GM23338 (cell line): ENCODE measurements at regions not wholly inside any gene's neighbourhood (a gene's known extent, or its start where the extent isn't known, plus 50 kb on each side); places are given as distances from the start of the nearest gene placed in this dataset.

Experiments
- ATAC-seq: fragments of 200-7000 bp; cut with Tn5 transposase; 3 replicates; pipeline ENCODE4 v1.9.1; 2020
- DNase-seq: peaks from one replicate; pipeline ENCODE4 v3.0.0-alpha.2; 2015; ENCODE audit warnings: low spot score
- H2AFZ ChIP-seq: fragments of 200-600 bp; sonication (generic); 2 replicates; pipeline ENCODE4 v1.8.0; 2016; ENCODE audit warnings: antibody characterized with exemption, mild to moderate bottlenecking, moderate library complexity
- H3F3A ChIP-seq: fragments of 200-600 bp; sonication (generic); replicated peaks from 2 replicates; pipeline ENCODE4 v1.8.0; 2017; ENCODE audit warnings: antibody characterized with exemption, mixed run types, low read depth
- H3K27ac ChIP-seq: fragments of 200-600 bp; sonication (generic); 2 replicates; pipeline ENCODE4 v1.6.1; 2016; ENCODE audit warnings: low read depth
- H3K27me3 ChIP-seq: fragments of 200-600 bp; sonication (generic); 2 replicates; pipeline ENCODE4 v1.8.0; 2016; ENCODE audit warnings: mild to moderate bottlenecking, mixed run types, moderate library complexity; ENCODE audit not compliant: insufficient read depth
- H3K36me3 ChIP-seq: fragments of 200-600 bp; sonication (generic); 2 replicates; pipeline ENCODE4 v1.8.0; 2016; ENCODE audit warnings: mild to moderate bottlenecking; ENCODE audit not compliant: insufficient read depth
- H3K4me1 ChIP-seq: fragments of 200-600 bp; sonication (generic); 2 replicates; pipeline ENCODE4 v1.8.0; 2016; ENCODE audit warnings: mild to moderate bottlenecking, moderate library complexity; ENCODE audit not compliant: insufficient read depth
- H3K4me2 ChIP-seq: fragments of 200-600 bp; sonication (generic); 2 replicates; pipeline ENCODE4 v1.7.1; 2017; ENCODE audit warnings: mixed run types
- H3K4me3 ChIP-seq: fragments of 200-600 bp; sonication (generic); 2 replicates; pipeline ENCODE4 v1.6.1; 2016; ENCODE audit warnings: mixed run types
- H3K79me2 ChIP-seq: fragments of 200-600 bp; sonication (generic); replicated peaks from 2 replicates; pipeline ENCODE4 v1.8.0; 2017; ENCODE audit warnings: mild to moderate bottlenecking; ENCODE audit not compliant: insufficient read depth
- H3K9me2 ChIP-seq: fragments of 200-600 bp; sonication (generic); 2 replicates; pipeline ENCODE4 v1.8.0; 2017; ENCODE audit not compliant: insufficient read depth
- H4K20me1 ChIP-seq: fragments of 200-600 bp; sonication (generic); replicated peaks from 2 replicates; pipeline ENCODE4 v1.8.0; 2017; ENCODE audit warnings: mild to moderate bottlenecking; ENCODE audit not compliant: insufficient read depth
- H3K27ac Mint-ChIP-seq: 2 replicates; pipeline ENCODE4 v1.8.0; 2020; ENCODE audit warnings: inconsistent platforms, mild to moderate bottlenecking, moderate library complexity, mixed read lengths
- H3K27me3 Mint-ChIP-seq: 3 replicates; pipeline ENCODE4 v1.8.0; 2022; ENCODE audit warnings: low read depth, mild to moderate bottlenecking, moderate library complexity, mixed read lengths, inconsistent platforms; ENCODE audit not compliant: insufficient read depth, poor library complexity
- H3K36me3 Mint-ChIP-seq: 3 replicates; pipeline ENCODE4 v1.8.0; 2021; ENCODE audit warnings: low read depth, mild to moderate bottlenecking, inconsistent platforms, moderate library complexity, mixed read lengths
- H3K4me1 Mint-ChIP-seq: 3 replicates; pipeline ENCODE4 v1.8.0; 2020; ENCODE audit warnings: mild to moderate bottlenecking, inconsistent platforms, mixed read lengths
- H3K4me3 Mint-ChIP-seq: 3 replicates; pipeline ENCODE4 v1.8.0; 2021; ENCODE audit warnings: moderate library complexity, mild to moderate bottlenecking, inconsistent platforms, mixed read lengths
- H3K9me3 Mint-ChIP-seq: 3 replicates; pipeline ENCODE4 v1.8.0; 2020; ENCODE audit warnings: moderate library complexity, mild to moderate bottlenecking, inconsistent platforms, mixed read lengths
- CREB1 ChIP-seq: fragments of 250-450 bp; sonication (Bioruptor Pico); IDR thresholded peaks from 2 replicates; pipeline ENCODE4 v1.5.0; 2020; ENCODE audit warnings: low read depth, mild to moderate bottlenecking, moderate library complexity
- EZH2 ChIP-seq: fragments of 200-600 bp; sonication (generic); IDR thresholded peaks from one replicate; pipeline ENCODE4 v1.8.0; 2017; ENCODE audit warnings: antibody characterized with exemption, mild to moderate bottlenecking, low read depth; ENCODE audit not compliant: unreplicated experiment
- EZH2phosphoT487 ChIP-seq: fragments of 200-600 bp; sonication (generic); IDR thresholded peaks from one replicate; pipeline ENCODE4 v1.8.1; 2018; ENCODE audit warnings: antibody characterized with exemption; ENCODE audit not compliant: unreplicated experiment
- JUNB ChIP-seq: IDR thresholded peaks from one replicate; pipeline ENCODE4 v1.6.1; 2016; ENCODE audit warnings: antibody characterized with exemption; ENCODE audit not compliant: unreplicated experiment
- NANOG ChIP-seq: IDR thresholded peaks from 2 replicates; pipeline ENCODE4 v1.6.1; 2016; ENCODE audit warnings: antibody characterized with exemption, borderline replicate concordance
- POLR2AphosphoS5 ChIP-seq: IDR thresholded peaks from 2 replicates; pipeline ENCODE4 v1.6.1; 2016; ENCODE audit warnings: antibody characterized with exemption, low read depth
- STAT1 ChIP-seq: IDR thresholded peaks from one replicate; pipeline ENCODE4 v1.6.1; 2016; ENCODE audit warnings: antibody characterized with exemption; ENCODE audit not compliant: unreplicated experiment
- ZNF114 ChIP-seq: fragments of 250-450 bp; sonication (Bioruptor Pico); IDR thresholded peaks from 2 replicates; pipeline ENCODE4 v1.5.0; 2020; ENCODE audit warnings: mild to moderate bottlenecking, moderate library complexity
- ZNF331 ChIP-seq: fragments of 250-450 bp; sonication (Bioruptor Pico); IDR thresholded peaks from 2 replicates; pipeline ENCODE4 v1.5.0; 2020; ENCODE audit warnings: low read depth, mild to moderate bottlenecking, moderate library complexity
- TF ChIP-seq, protein P1 (sequence below): IDR thresholded peaks from one replicate; pipeline ENCODE4 v1.6.1; 2018; ENCODE audit warnings: antibody characterized with exemption; ENCODE audit not compliant: unreplicated experiment
- TF ChIP-seq, protein P2 (sequence below): IDR thresholded peaks from 2 replicates; pipeline ENCODE4 v1.6.1; 2016; ENCODE audit warnings: antibody characterized with exemption
- TF ChIP-seq, protein P3 (sequence below), 2 experiments: fragments of 200-600 bp in 1 of 2; sonication (generic) in 1 of 2; conservative IDR thresholded peaks; 2 replicates each; pipeline versions ENCODE4 v1.5.1 to v1.6.1; 2016 to 2017; ENCODE audit warnings: antibody characterized with exemption in 2 of 2, low read depth in 2 of 2, mild to moderate bottlenecking in 2 of 2, moderate library complexity in 1 of 2
- TF ChIP-seq, protein P4 (sequence below): fragments of 250-450 bp; sonication (Bioruptor Pico); IDR thresholded peaks from 2 replicates; pipeline ENCODE4 v1.5.0; 2020; ENCODE audit warnings: mild to moderate bottlenecking, moderate library complexity

DNA sequence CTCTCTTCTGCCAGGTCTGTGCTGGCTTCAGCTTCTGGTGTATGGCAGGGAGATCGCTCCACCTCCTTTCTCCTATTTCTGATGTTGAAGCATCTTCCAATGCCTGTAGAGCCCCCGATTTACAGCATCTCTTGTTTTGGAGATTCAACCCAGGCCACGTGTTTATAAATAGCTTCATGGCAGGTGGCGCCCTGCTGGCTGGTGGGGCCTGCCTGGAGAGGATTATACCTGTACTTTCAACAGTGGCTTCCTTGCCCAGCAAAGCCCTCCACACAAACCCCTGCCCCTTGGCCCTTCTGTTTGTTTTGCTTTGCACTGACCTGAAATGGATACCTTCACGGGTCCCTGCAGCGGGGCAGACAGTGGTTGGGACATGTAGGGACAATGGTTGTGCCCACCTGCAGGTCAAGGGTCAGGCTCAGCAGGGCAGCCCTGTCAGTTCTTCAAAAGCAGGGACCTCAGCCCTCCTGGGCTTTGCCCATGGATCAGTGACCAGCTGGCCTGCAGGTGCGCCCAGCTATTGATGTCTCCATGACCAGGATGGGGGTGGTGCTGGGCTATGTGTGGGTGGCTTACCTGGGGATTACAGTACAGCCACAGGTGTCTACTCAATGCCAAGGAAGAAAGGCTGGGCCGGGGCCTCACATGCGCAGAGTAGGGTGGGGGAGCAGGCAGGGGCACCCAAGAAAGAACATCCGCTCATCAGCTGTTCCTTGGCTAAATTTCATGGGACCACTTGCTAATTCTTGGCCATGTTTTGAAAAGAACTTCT, 112.7 kb upstream of the PRR23C start:
- no peak overlapping the region for H2AFZ ChIP-seq
- no peaks in the 10 kb centered on the region for H4K20me1 ChIP-seq
- Mint-ChIP-seq H3K27me3 (no peaks in the 10 kb centered on the region), H3K9me3 (no peaks in the 10 kb centered on the region; the same call in 2 of the 3 replicates), H3K27ac (no peak overlapping the region), H3K4me1 (peaks cover 11% of the 10 kb centered on the region), H3K36me3 (no peaks in the 10 kb centered on the region), H3K4me3 (no peak overlapping the region)
- ATAC-seq (peak; percentile 59), DNase-seq (no peak)
- TF ChIP-seq, protein P1, sequence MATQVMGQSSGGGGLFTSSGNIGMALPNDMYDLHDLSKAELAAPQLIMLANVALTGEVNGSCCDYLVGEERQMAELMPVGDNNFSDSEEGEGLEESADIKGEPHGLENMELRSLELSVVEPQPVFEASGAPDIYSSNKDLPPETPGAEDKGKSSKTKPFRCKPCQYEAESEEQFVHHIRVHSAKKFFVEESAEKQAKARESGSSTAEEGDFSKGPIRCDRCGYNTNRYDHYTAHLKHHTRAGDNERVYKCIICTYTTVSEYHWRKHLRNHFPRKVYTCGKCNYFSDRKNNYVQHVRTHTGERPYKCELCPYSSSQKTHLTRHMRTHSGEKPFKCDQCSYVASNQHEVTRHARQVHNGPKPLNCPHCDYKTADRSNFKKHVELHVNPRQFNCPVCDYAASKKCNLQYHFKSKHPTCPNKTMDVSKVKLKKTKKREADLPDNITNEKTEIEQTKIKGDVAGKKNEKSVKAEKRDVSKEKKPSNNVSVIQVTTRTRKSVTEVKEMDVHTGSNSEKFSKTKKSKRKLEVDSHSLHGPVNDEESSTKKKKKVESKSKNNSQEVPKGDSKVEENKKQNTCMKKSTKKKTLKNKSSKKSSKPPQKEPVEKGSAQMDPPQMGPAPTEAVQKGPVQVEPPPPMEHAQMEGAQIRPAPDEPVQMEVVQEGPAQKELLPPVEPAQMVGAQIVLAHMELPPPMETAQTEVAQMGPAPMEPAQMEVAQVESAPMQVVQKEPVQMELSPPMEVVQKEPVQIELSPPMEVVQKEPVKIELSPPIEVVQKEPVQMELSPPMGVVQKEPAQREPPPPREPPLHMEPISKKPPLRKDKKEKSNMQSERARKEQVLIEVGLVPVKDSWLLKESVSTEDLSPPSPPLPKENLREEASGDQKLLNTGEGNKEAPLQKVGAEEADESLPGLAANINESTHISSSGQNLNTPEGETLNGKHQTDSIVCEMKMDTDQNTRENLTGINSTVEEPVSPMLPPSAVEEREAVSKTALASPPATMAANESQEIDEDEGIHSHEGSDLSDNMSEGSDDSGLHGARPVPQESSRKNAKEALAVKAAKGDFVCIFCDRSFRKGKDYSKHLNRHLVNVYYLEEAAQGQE, result no peak
- TF ChIP-seq, protein P2, sequence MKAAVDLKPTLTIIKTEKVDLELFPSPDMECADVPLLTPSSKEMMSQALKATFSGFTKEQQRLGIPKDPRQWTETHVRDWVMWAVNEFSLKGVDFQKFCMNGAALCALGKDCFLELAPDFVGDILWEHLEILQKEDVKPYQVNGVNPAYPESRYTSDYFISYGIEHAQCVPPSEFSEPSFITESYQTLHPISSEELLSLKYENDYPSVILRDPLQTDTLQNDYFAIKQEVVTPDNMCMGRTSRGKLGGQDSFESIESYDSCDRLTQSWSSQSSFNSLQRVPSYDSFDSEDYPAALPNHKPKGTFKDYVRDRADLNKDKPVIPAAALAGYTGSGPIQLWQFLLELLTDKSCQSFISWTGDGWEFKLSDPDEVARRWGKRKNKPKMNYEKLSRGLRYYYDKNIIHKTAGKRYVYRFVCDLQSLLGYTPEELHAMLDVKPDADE, result no peak
- TF ChIP-seq JUNB, result no peak
- TF ChIP-seq, protein P3, sequence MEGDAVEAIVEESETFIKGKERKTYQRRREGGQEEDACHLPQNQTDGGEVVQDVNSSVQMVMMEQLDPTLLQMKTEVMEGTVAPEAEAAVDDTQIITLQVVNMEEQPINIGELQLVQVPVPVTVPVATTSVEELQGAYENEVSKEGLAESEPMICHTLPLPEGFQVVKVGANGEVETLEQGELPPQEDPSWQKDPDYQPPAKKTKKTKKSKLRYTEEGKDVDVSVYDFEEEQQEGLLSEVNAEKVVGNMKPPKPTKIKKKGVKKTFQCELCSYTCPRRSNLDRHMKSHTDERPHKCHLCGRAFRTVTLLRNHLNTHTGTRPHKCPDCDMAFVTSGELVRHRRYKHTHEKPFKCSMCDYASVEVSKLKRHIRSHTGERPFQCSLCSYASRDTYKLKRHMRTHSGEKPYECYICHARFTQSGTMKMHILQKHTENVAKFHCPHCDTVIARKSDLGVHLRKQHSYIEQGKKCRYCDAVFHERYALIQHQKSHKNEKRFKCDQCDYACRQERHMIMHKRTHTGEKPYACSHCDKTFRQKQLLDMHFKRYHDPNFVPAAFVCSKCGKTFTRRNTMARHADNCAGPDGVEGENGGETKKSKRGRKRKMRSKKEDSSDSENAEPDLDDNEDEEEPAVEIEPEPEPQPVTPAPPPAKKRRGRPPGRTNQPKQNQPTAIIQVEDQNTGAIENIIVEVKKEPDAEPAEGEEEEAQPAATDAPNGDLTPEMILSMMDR (conservative IDR thresholded peaks at IDR 0.05; ENCODE audit: low read depth in 2 of 2), result no peak
- TF ChIP-seq EZH2, result no peak
- no peak for TF ChIP-seq CREB1 (CRISPR knock-in tag)
- TF ChIP-seq, protein P4, sequence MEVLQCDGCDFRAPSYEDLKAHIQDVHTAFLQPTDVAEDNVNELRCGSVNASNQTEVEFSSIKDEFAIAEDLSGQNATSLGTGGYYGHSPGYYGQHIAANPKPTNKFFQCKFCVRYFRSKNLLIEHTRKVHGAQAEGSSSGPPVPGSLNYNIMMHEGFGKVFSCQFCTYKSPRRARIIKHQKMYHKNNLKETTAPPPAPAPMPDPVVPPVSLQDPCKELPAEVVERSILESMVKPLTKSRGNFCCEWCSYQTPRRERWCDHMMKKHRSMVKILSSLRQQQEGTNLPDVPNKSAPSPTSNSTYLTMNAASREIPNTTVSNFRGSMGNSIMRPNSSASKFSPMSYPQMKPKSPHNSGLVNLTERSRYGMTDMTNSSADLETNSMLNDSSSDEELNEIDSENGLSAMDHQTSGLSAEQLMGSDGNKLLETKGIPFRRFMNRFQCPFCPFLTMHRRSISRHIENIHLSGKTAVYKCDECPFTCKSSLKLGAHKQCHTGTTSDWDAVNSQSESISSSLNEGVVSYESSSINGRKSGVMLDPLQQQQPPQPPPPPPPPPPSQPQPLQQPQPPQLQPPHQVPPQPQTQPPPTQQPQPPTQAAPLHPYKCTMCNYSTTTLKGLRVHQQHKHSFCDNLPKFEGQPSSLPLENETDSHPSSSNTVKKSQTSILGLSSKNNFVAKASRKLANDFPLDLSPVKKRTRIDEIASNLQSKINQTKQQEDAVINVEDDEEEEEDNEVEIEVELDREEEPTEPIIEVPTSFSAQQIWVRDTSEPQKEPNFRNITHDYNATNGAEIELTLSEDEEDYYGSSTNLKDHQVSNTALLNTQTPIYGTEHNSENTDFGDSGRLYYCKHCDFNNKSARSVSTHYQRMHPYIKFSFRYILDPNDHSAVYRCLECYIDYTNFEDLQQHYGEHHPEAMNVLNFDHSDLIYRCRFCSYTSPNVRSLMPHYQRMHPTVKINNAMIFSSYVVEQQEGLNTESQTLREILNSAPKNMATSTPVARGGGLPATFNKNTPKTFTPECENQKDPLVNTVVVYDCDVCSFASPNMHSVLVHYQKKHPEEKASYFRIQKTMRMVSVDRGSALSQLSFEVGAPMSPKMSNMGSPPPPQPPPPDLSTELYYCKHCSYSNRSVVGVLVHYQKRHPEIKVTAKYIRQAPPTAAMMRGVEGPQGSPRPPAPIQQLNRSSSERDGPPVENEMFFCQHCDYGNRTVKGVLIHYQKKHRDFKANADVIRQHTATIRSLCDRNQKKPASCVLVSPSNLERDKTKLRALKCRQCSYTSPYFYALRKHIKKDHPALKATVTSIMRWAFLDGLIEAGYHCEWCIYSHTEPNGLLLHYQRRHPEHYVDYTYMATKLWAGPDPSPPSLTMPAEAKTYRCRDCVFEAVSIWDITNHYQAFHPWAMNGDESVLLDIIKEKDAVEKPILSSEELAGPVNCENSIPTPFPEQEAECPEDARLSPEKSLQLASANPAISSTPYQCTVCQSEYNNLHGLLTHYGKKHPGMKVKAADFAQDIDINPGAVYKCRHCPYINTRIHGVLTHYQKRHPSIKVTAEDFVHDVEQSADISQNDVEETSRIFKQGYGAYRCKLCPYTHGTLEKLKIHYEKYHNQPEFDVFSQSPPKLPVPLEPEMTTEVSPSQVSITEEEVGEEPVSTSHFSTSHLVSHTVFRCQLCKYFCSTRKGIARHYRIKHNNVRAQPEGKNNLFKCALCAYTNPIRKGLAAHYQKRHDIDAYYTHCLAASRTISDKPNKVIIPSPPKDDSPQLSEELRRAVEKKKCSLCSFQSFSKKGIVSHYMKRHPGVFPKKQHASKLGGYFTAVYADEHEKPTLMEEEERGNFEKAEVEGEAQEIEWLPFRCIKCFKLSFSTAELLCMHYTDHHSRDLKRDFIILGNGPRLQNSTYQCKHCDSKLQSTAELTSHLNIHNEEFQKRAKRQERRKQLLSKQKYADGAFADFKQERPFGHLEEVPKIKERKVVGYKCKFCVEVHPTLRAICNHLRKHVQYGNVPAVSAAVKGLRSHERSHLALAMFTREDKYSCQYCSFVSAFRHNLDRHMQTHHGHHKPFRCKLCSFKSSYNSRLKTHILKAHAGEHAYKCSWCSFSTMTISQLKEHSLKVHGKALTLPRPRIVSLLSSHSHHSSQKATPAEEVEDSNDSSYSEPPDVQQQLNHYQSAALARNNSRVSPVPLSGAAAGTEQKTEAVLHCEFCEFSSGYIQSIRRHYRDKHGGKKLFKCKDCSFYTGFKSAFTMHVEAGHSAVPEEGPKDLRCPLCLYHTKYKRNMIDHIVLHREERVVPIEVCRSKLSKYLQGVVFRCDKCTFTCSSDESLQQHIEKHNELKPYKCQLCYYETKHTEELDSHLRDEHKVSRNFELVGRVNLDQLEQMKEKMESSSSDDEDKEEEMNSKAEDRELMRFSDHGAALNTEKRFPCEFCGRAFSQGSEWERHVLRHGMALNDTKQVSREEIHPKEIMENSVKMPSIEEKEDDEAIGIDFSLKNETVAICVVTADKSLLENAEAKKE (CRISPR knock-in tag), result no peak
- no peak for TF ChIP-seq POLR2AphosphoS5
- TF ChIP-seq EZH2phosphoT487, result no peak
- TF ChIP-seq NANOG, result no peak
- TF ChIP-seq ZNF331 (CRISPR knock-in tag), result no peak
- no peak for TF ChIP-seq STAT1
- TF ChIP-seq ZNF114 (CRISPR knock-in tag), result no peak
- no peaks in the 10 kb centered on the region for H3K27me3 ChIP-seq
- no peaks in the 10 kb centered on the region for H3K36me3 ChIP-seq
- H3K79me2 ChIP-seq, result no peaks in the 10 kb centered on the region
- no peak overlapping the region for H3K4me2 ChIP-seq
- no peak overlapping the region for H3K4me3 ChIP-seq
- no peaks in the 10 kb centered on the region for H3F3A ChIP-seq
- no peaks in the 10 kb centered on the region; the same call in 1 of the 2 replicates for H3K9me2 ChIP-seq
- no peaks in the 10 kb centered on the region for H3K4me1 ChIP-seq
- H3K27ac ChIP-seq, result no peak overlapping the region
